Fibroblast of lung (primary cell): ENCODE measurements at regions not wholly inside any gene's neighbourhood (a gene's known extent, or its start where the extent isn't known, plus 50 kb on each side); places are given as distances from the start of the nearest gene placed in this dataset.

Source experiments
- DNase-seq, 2 donors: peaks; one replicate each; pipeline versions ENCODE4 v3.0.0 to v3.0.0-alpha.2; 2010; ENCODE audit warnings: low read depth in 2 of 2
- H2AFZ ChIP-seq: 2 replicates; pipeline ENCODE4 v1.5.1; 2012; ENCODE audit warnings: low read length, control low read depth, inconsistent platforms
- H3K27ac ChIP-seq: 2 replicates; pipeline ENCODE4 v1.5.1; 2011; ENCODE audit warnings: low read length, control low read depth; ENCODE audit not compliant: insufficient read depth
- H3K27me3 ChIP-seq: 2 replicates; pipeline ENCODE4 v1.5.1; 2011; ENCODE audit warnings: mild to moderate bottlenecking, low read length; ENCODE audit not compliant: control insufficient read depth, insufficient read depth
- H3K36me3 ChIP-seq: 2 replicates; pipeline ENCODE4 v1.5.1; 2011; ENCODE audit warnings: low read length; ENCODE audit not compliant: control insufficient read depth, insufficient read depth
- H3K4me1 ChIP-seq: 2 replicates; pipeline ENCODE4 v1.5.1; 2011; ENCODE audit warnings: low read length; ENCODE audit not compliant: control insufficient read depth, insufficient read depth; ENCODE audit errors: extremely low read depth
- H3K4me2 ChIP-seq: 2 replicates; pipeline ENCODE4 v1.5.1; 2011; ENCODE audit warnings: low read length, control low read depth; ENCODE audit not compliant: insufficient read depth; ENCODE audit errors: extremely low read depth
- H3K4me3 ChIP-seq, 4 experiments: fragments of 200-600 bp in 1 of 4; sonication (generic) in 1 of 4; replicated peaks in 1 of 4; 2 replicates each; pipeline ENCODE4 v1.5.1; 2011 to 2016; ENCODE audit warnings: low read length in 4 of 4, low read depth in 3 of 4, mild to moderate bottlenecking in 3 of 4, control low read depth in 2 of 4, inconsistent platforms in 1 of 4, mixed read lengths in 1 of 4; ENCODE audit not compliant: insufficient read depth in 1 of 4; ENCODE audit errors: control extremely low read depth in 1 of 4
- H3K79me2 ChIP-seq: 2 replicates; pipeline ENCODE4 v1.5.1; 2012; ENCODE audit warnings: mild to moderate bottlenecking, low read length, inconsistent platforms; ENCODE audit not compliant: control insufficient read depth, insufficient read depth
- H3K9ac ChIP-seq: 2 replicates; pipeline ENCODE4 v1.5.1; 2011; ENCODE audit warnings: mild to moderate bottlenecking, low read length, control low read depth; ENCODE audit not compliant: insufficient read depth
- H3K9me3 ChIP-seq: 2 replicates; pipeline ENCODE4 v1.5.1; 2012; ENCODE audit warnings: low read depth, low read length; ENCODE audit not compliant: control insufficient read depth, insufficient read depth
- H4K20me1 ChIP-seq: 2 replicates; pipeline ENCODE4 v1.5.1; 2011; ENCODE audit warnings: low read length; ENCODE audit not compliant: control insufficient read depth, insufficient read depth; ENCODE audit errors: extremely low read depth
- EZH2 ChIP-seq: IDR thresholded peaks from 2 replicates; pipeline ENCODE4 v1.5.1; 2012; ENCODE audit warnings: low read length, control low read depth, mild to moderate bottlenecking; ENCODE audit errors: missing control alignments
- TF ChIP-seq, protein P1 (sequence below), 2 donors: IDR thresholded peaks in 1 of 2; conservative IDR thresholded peaks in 1 of 2; 1 replicate in 1 of 2; 2 replicates in 1 of 2; pipeline ENCODE4 v1.5.1; 2011 to 2012; ENCODE audit warnings: low read length in 2 of 2, control low read depth in 1 of 2, inconsistent platforms in 1 of 2, low read depth in 1 of 2, mild to moderate bottlenecking in 1 of 2

DNA sequence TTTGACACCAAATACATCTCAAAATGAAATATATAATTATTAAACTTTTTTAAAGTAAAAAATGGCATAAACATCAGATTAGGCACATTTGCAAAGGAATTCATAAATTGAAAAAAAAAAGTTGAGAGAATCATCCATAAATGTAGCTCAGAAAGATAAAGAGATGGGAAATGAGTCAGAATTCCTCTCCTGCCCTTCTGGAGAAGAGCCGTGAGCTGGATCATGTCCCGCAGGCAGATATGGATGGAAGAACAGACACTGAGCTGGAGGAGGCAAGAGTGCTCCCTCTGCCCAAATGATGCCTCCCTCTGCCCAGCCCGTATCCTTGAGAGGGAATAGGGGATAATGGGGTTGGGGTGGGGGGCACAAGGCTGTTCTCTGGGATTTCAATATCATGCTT is 190.9 kb downstream of the TFCP2L1 start:
- no peak for TF ChIP-seq EZH2
- TF ChIP-seq, protein P1, sequence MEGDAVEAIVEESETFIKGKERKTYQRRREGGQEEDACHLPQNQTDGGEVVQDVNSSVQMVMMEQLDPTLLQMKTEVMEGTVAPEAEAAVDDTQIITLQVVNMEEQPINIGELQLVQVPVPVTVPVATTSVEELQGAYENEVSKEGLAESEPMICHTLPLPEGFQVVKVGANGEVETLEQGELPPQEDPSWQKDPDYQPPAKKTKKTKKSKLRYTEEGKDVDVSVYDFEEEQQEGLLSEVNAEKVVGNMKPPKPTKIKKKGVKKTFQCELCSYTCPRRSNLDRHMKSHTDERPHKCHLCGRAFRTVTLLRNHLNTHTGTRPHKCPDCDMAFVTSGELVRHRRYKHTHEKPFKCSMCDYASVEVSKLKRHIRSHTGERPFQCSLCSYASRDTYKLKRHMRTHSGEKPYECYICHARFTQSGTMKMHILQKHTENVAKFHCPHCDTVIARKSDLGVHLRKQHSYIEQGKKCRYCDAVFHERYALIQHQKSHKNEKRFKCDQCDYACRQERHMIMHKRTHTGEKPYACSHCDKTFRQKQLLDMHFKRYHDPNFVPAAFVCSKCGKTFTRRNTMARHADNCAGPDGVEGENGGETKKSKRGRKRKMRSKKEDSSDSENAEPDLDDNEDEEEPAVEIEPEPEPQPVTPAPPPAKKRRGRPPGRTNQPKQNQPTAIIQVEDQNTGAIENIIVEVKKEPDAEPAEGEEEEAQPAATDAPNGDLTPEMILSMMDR (conservative IDR thresholded peaks at IDR 0.05 in 1 of 2, IDR thresholded peaks at IDR 0.05 in 1 of 2; ENCODE audit: low read depth in 1 of 2, low read length in 2 of 2), result no peak
- DNase-seq, result peak in 1 of 2 donors; percentile 27
- Histone ChIP-seq H3K27me3 (peaks cover 4% of the 10 kb centered on the region), H3K4me2 (no peak overlapping the region), H3K36me3 (no peaks in the 10 kb centered on the region), H3K27ac (no peak overlapping the region), H3K4me1 (no peaks in the 10 kb centered on the region), H2AFZ (no peak overlapping the region), H3K9me3 (no peaks in the 10 kb centered on the region), H4K20me1 (no peaks in the 10 kb centered on the region), H3K79me2 (no peaks in the 10 kb centered on the region), H3K4me3 (no peak overlapping the region), H3K9ac (no peak overlapping the region)

DNA sequence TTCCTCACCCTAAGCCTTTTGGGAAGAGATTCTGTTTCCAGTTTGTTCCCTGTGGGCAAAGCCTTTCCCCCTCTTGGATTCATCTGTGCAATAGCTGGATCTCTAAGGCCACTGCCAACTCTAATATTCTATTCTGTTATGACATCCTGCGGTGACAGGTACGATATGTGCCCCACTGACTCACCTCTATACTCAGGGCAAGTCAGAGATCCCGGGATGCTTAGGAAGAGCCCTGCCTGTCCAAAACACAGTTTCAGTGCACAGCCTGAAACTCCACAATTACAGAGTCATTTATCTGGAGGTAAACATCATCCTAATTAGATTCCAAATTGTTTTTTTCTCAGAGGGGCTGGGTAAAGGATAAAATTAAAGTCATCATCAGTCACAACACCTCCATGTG is 190.2 kb downstream of the TFCP2L1 start:
- Histone ChIP-seq H3K9ac (no peak overlapping the region), H3K4me1 (no peaks in the 10 kb centered on the region), H3K36me3 (no peaks in the 10 kb centered on the region), H3K79me2 (no peaks in the 10 kb centered on the region), H3K9me3 (no peaks in the 10 kb centered on the region), H4K20me1 (no peaks in the 10 kb centered on the region), H3K27me3 (peaks cover 4% of the 10 kb centered on the region), H3K4me2 (no peak overlapping the region), H3K27ac (no peak overlapping the region), H3K4me3 (no peak overlapping the region), H2AFZ (no peak overlapping the region)
- TF ChIP-seq, protein P1 (conservative IDR thresholded peaks at IDR 0.05 in 1 of 2, IDR thresholded peaks at IDR 0.05 in 1 of 2; ENCODE audit: low read depth in 1 of 2, low read length in 2 of 2), result no peak
- TF ChIP-seq EZH2, result no peak
- no peak for DNase-seq

DNA sequence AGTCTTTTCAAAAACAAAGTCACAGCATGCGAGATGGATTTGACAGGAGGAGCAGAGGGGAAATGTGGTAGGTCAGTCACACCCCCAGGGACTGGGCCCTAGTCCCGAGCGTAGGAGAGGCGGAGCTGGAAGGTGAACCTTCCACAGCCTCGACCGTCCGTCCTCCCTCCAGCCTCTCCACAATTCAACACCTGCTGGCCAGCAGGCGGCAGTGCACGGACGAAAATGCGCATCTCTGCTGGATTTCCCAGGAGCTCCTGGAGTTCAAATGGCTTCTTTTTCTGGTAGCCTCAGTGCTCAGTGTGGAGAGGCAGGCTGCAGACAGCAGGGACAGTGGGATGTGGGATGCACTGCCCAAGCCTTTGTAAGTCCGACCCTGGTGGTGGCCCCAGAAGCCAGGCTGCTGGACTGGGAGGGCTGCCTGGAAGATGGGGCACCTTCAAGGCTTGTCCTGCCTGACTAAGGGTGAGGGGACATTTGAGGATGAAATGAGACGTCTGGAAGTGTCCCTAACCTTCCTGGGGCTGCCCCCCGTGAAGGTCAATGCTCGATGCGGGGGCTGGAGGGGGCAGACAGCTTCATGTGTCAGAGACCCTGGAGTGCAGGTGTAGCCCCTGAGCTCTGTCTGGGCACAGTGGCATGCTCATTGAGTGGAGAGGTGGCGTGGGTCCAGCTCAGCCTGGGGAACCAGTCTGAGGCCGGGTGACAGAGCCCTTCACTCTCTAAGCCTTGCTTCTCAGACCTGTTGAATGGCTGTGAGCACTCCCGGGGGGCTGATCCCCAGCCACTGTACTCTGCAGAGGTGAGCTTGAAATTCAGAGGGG is 189.5 kb downstream of the TFCP2L1 start:
- H3K9ac ChIP-seq, result no peak overlapping the region
- no peaks in the 10 kb centered on the region for H3K4me1 ChIP-seq
- TF ChIP-seq, protein P1 (conservative IDR thresholded peaks at IDR 0.05 in 1 of 2, IDR thresholded peaks at IDR 0.05 in 1 of 2; ENCODE audit: low read depth in 1 of 2, low read length in 2 of 2), result peak; percentile 69 to 72
- TF ChIP-seq EZH2, result no peak
- no peaks in the 10 kb centered on the region for H3K9me3 ChIP-seq
- no peak overlapping the region for H3K27ac ChIP-seq
- no peak overlapping the region for H2AFZ ChIP-seq
- DNase-seq, result peak; percentile 57 to 67
- H3K36me3 ChIP-seq, result no peaks in the 10 kb centered on the region
- no peak overlapping the region for H3K4me3 ChIP-seq
- H3K27me3 ChIP-seq, result peaks cover 4% of the 10 kb centered on the region
- no peaks in the 10 kb centered on the region for H4K20me1 ChIP-seq
- no peaks in the 10 kb centered on the region for H3K79me2 ChIP-seq
- no peak overlapping the region for H3K4me2 ChIP-seq
